G401 (cell line): ENCODE measurements at regions not wholly inside any gene's neighbourhood (a gene's known extent, or its start where the extent isn't known, plus 50 kb on each side); places are given as distances from the start of the nearest gene placed in this dataset.

Experiments
- DNase-seq: peaks from one replicate; pipeline ENCODE4 v3.0.0-alpha.2; 2015; ENCODE audit warnings: low spot score
- in situ Hi-C: cut with HindIII; loops from 2 replicates; pipeline ENCODE4 v1.10.0; 2016; ENCODE audit warnings: low sequenced_read_pairs, mixed read lengths

- in situ Hi-C loops: no loop called here
These were observed 518.2 kb upstream of the HTR2A start for GRCh38 chr13:47415048-47415447.

DNA sequence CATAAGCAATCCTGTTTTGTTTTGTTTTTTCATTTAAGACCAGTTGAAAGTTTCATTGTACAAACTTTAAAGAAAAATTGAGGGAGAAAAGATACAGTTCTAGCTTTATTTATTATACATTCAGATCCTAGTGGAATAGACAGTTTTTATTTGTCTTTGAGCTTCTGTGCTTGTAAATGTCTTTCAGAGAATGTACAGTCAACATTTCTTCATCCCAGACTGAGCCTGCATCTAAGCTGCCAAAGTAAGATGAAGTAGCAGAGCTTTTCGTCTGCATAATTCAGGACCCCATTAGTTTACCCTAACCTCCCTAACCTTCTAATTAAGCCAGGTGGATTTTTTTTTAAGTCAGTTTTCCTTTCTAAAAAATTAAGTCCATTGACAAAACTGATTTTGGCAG lies 516.7 kb upstream of the HTR2A start:
- DNase-seq: no peak
- in situ Hi-C loops: no loop called here

More at GRCh38 chr13:47415048-47415447, 518.2 kb upstream of the HTR2A start:
- DNase-seq: no peak

- no peak for DNase-seq
- in situ Hi-C loops: no loop called here
These were observed 516.3 kb upstream of the HTR2A start for GRCh38 chr13:47413112-47413511.

DNA sequence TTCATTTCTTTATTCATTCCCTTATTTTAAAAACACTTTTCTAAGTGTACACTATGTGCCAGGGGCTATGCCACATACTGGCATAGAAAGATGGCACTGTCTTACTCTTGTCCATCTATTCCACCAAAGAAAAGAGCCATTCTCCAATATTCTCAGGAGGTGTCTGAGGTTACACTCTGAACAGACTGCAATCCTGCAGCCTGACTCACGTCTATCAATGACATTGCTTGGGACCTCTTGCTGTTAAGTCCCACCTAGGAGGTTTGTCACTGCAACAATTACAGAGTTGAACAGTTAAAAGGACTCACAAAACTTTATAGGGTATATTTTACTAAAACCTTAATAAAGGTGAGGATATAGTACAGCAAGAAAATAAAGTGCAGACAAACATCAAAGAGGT lies 512.9 kb upstream of the HTR2A start:
- in situ Hi-C loops: no loop called here
- DNase-seq: no peak

GRCh38 chr13:47408546-47409319 lies 511.9 kb upstream of the HTR2A start:
- DNase-seq: no peak
- in situ Hi-C loops: no loop called here

GRCh38 chr13:47407808-47408207 lies 511.0 kb upstream of the HTR2A start:
- in situ Hi-C loops: no loop called here
- no peak for DNase-seq

DNA sequence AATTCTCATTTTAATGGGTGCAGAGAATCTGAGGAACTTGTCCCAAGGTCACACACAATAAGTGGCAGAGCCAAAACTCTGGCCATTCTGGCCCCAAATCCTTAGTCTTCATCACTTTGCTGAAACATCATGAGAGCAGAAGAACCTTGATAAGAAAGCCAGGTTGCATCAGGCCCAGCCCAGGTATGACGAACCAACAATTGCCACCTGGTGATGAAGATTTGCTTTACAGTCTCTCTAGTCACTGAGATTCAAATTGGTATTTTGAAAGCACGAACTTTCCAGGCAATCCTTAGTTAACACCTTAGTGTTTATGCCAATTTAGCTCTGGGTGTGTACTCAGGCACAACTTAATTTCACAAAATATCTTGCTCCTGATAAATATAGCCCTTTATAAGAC lies 502.7 kb upstream of the HTR2A start:
- no peak for DNase-seq
- in situ Hi-C loops: no loop called here

GRCh38 chr13:47397739-47398138 lies 500.9 kb upstream of the HTR2A start:
- no peak for DNase-seq
- in situ Hi-C loops: no loop called here

GRCh38 chr13:47396915-47397314 lies 500.1 kb upstream of the HTR2A start:
- DNase-seq: no peak
- in situ Hi-C loops: no loop called here

DNA sequence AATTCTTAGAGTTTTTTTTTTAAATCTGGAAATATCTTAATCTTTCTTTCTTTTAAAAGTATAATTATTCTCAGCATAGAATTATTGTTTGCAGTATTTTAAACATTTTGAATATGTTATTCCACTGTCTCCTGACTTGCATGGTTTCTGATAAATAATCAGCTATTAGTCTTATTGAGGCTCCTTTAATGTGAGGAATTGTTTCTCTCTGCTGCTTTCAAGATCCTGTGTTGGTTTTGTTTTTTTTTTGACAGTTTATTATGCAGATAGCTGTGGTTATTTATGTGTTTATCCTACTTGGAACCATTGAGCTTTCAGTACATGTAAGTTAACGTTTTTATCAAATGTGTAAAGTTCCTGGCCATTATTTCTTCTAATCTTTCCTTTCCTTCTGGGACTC lies 477.9 kb upstream of the HTR2A start:
- in situ Hi-C loops: no loop called here
- no peak for DNase-seq

GRCh38 chr13:47372751-47373150 lies 475.9 kb upstream of the HTR2A start:
- no peak for DNase-seq
- in situ Hi-C loops: no loop called here

DNA sequence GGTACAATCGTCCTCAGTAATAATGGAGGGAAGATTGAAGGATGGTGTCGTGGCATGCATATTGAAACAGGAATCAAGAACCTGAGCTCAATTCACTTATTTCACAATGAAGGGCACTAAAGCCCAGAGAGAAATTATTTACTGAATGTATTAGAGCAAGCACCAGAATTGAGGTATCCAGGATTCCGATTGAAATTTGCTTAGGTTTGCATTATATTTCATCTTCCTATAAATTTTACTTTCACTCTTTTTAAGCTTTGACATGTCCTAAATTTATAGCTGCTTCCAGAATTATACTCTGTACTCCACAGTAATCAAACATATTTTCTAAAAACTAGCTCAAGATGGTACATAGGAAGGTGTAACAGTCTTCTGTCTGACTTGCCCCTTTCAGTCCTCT lies 454.9 kb upstream of the HTR2A start:
- in situ Hi-C loops: no loop called here
- DNase-seq: no peak

DNA sequence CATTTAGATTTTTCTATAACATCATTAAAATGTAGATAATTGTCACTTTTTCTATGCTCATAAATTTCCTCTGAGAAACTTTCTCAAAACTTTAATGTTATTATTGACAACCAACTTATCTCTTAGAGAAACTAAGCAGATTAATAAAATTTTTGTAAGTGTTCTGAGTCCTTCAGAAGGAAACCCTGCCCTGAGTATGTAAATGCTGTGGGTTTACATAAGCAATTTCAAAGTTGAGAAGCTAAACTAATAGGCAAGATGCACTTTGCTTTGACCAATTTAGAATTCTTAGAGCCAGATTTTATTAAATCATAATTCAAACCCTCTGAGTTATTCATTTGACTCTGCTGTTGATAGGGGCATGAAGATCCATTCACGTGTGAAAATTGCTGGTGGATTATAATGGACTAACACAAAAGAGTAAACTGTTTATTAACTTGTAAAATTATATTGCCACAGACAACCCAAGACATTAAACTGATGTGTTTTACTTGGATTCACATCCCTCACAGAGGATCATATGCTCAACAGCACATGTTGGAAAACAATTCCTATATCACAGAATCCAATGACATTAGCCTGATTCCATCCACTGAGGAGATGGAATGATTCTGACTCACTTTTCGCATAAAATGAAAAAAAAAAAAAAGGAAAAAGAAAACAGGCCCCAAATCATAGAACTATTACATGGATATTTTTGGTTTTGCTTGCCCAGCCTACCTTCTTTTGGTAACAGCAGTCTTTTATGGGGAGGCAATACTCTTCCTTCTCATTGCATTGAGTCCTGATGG lies 453.7 kb upstream of the HTR2A start:
- in situ Hi-C loops: no loop called here
- no peak for DNase-seq

GRCh38 chr13:47349211-47349610 lies 452.4 kb upstream of the HTR2A start:
- in situ Hi-C loops: no loop called here

DNA sequence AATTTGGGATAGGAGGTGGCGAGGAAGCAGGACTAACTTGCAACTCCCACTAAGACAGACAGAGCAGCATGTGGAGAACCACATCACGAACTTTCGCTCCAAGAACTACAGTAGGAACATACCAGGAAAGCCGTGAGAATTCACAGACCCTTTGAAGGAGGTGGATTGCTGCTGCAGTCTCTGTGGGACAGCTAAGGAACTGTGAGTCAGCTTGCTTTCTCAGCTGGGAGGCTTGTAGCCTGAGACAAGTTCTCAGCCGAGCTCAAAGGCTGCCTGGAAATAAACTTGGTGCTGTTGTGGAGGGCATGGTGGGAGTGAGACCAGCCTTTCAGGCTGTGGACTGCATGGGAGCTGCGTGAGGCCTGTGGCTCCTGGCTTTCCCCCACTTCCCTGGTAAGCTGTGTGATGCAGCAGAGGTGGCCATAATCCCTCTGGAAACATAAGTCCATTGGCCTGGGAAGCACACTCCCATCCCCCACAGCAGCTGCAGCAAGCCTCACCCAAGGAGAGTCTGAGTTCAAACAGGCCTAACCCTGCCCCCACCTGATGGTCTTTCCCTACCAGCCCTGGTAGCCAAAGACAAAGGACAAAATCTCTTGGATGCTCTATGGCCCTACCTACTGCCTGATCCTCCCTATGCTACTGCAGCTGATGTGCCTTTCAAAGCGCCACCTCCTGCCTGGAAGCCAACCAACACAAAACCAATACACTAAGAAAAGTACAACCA lies 441.1 kb upstream of the HTR2A start:
- no peak for DNase-seq
- in situ Hi-C loops: no loop called here

More at GRCh38 chr13:47349211-47349610, 452.4 kb upstream of the HTR2A start:
- no peak for DNase-seq

GRCh38 chr13:47334173-47334572 lies 437.3 kb upstream of the HTR2A start:
- in situ Hi-C loops: no loop called here

DNA sequence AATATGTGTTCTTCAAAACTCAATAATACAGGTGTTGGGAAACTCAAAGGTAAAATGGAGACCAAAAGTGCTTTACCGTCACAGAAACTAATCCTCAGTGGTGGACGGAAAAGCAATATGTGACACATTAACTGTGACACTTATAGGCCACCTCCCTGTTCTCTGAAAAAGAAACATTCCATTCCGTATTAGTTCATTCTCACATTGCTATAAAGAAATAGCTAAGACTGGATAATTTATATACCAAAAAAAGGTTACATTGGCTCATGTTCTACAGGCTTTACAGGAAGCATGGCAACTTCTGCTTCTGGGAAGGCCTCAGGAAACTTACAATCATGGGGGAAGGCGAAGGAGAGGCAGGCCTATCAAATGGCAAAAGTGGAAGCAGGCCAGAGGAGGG lies 435.3 kb upstream of the HTR2A start:
- DNase-seq: no peak
- in situ Hi-C loops: no loop called here

More at GRCh38 chr13:47334173-47334572, 437.3 kb upstream of the HTR2A start:
- DNase-seq: no peak

DNA sequence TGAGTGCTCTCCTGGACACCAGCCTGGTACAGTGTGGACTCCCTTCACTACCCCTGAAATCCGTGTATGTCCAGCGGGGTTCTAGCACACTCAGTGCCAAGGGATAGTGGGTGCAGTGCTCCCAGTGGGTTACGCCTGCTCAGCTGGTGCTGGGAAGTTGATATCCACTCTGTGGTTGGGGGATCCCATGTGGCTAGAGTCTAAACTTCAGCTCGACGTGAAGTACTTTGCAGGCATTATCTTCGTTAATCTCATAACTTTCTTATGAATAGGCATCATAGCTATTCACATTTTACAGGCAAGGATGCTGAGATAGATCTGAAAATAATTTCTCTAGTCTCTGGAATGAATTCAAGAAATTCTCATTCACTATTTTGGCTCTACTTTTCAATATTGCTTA lies 433.2 kb upstream of the HTR2A start:
- no peak for DNase-seq
- in situ Hi-C loops: no loop called here

- in situ Hi-C loops: no loop called here
- no peak for DNase-seq
These were observed 431.0 kb upstream of the HTR2A start for GRCh38 chr13:47327861-47328260.

- no peak for DNase-seq
- in situ Hi-C loops: no loop called here
These were observed 429.2 kb upstream of the HTR2A start for GRCh38 chr13:47326061-47326460.
